ENCODE measurements at regions not wholly inside any gene's neighbourhood (a gene's known extent, or its start where the extent isn't known, plus 50 kb on each side); places are given as distances from the start of the nearest gene placed in this dataset.
"Not testable (repeated sequence)": the region's sequence is repeated elsewhere in the genome, so short reads cannot be mapped to it uniquely, and the experiment has no call there.

DNA sequence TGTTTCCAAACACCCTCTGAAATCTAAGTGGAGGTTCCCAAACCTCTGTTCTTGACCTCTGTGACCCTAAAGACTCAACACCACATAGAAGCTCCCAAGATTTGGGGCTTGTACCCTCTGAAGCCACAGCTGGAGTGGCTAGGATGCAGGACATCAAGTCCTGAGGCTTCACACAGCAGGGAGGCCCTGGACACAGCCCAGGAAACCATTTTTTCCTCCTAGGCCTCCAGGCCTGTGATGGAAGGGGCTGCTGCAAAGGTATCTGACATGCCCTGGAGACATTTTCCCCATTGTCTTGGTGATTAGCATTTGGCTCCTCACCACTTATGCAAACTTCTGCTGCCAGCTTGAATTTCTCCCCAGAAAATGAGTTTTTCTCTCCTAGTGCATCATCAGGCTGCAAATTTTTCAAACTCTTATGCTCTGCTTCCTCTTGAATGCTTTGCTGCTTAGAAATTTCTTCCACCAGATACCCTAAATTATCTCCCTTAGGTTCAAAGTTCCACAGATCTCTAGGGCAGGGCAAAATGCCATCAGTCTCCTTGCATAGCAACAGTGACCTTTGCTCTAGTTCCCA is 200.5 kb upstream of the ARL4C start:
- TF ChIP-seq, protein P1, sequence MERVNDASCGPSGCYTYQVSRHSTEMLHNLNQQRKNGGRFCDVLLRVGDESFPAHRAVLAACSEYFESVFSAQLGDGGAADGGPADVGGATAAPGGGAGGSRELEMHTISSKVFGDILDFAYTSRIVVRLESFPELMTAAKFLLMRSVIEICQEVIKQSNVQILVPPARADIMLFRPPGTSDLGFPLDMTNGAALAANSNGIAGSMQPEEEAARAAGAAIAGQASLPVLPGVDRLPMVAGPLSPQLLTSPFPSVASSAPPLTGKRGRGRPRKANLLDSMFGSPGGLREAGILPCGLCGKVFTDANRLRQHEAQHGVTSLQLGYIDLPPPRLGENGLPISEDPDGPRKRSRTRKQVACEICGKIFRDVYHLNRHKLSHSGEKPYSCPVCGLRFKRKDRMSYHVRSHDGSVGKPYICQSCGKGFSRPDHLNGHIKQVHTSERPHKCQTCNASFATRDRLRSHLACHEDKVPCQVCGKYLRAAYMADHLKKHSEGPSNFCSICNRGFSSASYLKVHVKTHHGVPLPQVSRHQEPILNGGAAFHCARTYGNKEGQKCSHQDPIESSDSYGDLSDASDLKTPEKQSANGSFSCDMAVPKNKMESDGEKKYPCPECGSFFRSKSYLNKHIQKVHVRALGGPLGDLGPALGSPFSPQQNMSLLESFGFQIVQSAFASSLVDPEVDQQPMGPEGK (CRISPR knock-in tag; IDR thresholded peaks at IDR 0.05; ENCODE audit: borderline replicate concordance), result not testable (repeated sequence)
- TF ChIP-seq ESRRG (CRISPR knock-in tag; IDR thresholded peaks at IDR 0.05); ZFP30 (CRISPR knock-in tag; IDR thresholded peaks at IDR 0.05); ZNF70 (CRISPR knock-in tag; IDR thresholded peaks at IDR 0.05); ISL1 (CRISPR knock-in tag; IDR thresholded peaks at IDR 0.05); RARB (CRISPR knock-in tag; IDR thresholded peaks at IDR 0.05); ARNTL (CRISPR knock-in tag; IDR thresholded peaks at IDR 0.05; ENCODE audit: borderline replicate concordance, low read depth); BACH2 (CRISPR knock-in tag; IDR thresholded peaks at IDR 0.05; ENCODE audit: borderline replicate concordance); CSDC2 (CRISPR knock-in tag; IDR thresholded peaks at IDR 0.05): not testable (repeated sequence)

Data from SK-N-SH treated with all-trans-retinoic acid at 6 μM for 48 hours (cell line).